K562 (cell line): ENCODE measurements at regions not wholly inside any gene's neighbourhood (a gene's known extent, or its start where the extent isn't known, plus 50 kb on each side); places are given as distances from the start of the nearest gene placed in this dataset.

Source experiments
- ATAC-seq: fragments of 200-7000 bp; cut with Tn5 transposase; 3 replicates; pipeline ENCODE4 v1.9.1; 2020; ENCODE audit warnings: moderate library complexity
- BruUV-seq: library from RNA; stranded (reverse); fragments of 400-500 nt; replicated peaks from 2 replicates; lab custom pipeline; 2021; lab: Mats Ljungman, UMichigan
- CTCF ChIA-PET: fragments of 300-600 bp; formaldehyde crosslinking; extraction: SDS; loops from one replicate; lab custom pipeline; 2021; ENCODE audit warnings: low intra/inter-chr PET ratio; lab: Yijun Ruan, JAX
- POLR2A ChIA-PET: fragments of 300-600, 350-650 bp; sonication (Branson Sonifier 250); formaldehyde crosslinking; extraction: SDS; loops from one replicate; lab custom pipeline; 2021; ENCODE audit warnings: antibody characterized with exemption, inconsistent platforms; lab: Yijun Ruan, JAX
- DNase-seq, 4 experiments: peaks; one replicate each; pipeline versions ENCODE4 v3.0.0 to v3.0.0-alpha.2; 2011 to 2018; ENCODE audit warnings: low spot score in 3 of 4, mixed read lengths in 3 of 4; ENCODE audit errors: extremely low read depth in 1 of 4
- FAIRE-seq: peaks from 2 replicates; lab custom pipeline; 2011; peaks lifted over from hg19 to GRCh38; lab: Jason Lieb, UNC
- H2AFZ ChIP-seq: 2 replicates; pipeline ENCODE4 v1.6.0; 2011; ENCODE audit warnings: low read depth, low read length, control low read depth, inconsistent platforms
- H3K27ac ChIP-seq: fragments of 200-600 bp; 3 replicates; pipeline ENCODE4 v1.8.0; 2011; ENCODE audit warnings: low read depth, mild to moderate bottlenecking, control low read depth, inconsistent platforms, low read length, moderate library complexity, mixed read lengths; ENCODE audit errors: extremely low read depth
- H3K27me3 ChIP-seq, 2 experiments: fragments of 300-600 bp in 1 of 2; 2 replicates in 1 of 2; 3 replicates in 1 of 2; pipeline versions ENCODE4 v1.6.0 to v1.8.0; 2011; ENCODE audit warnings: inconsistent platforms in 2 of 2, low read length in 2 of 2, mild to moderate bottlenecking in 1 of 2, mixed read lengths in 1 of 2, moderate library complexity in 1 of 2; ENCODE audit not compliant: control insufficient read depth in 2 of 2, insufficient read depth in 2 of 2
- H3K36me3 ChIP-seq: fragments of 300-600 bp; 3 replicates; pipeline ENCODE4 v1.8.0; 2011; ENCODE audit warnings: mild to moderate bottlenecking, low read length, inconsistent platforms; ENCODE audit not compliant: control insufficient read depth, insufficient read depth
- H3K4me1 ChIP-seq, 2 experiments: fragments of 200-600 bp in 1 of 2; replicated peaks in 1 of 2; 2 replicates in 1 of 2; 3 replicates in 1 of 2; pipeline versions ENCODE4 v1.5.1 to v1.8.0; 2011; ENCODE audit warnings: inconsistent platforms in 2 of 2, low read length in 2 of 2, mild to moderate bottlenecking in 1 of 2, mixed read lengths in 1 of 2, moderate library complexity in 1 of 2; ENCODE audit not compliant: control insufficient read depth in 2 of 2, insufficient read depth in 2 of 2
- H3K4me2 ChIP-seq: 2 replicates; pipeline ENCODE4 v1.6.1; 2011; ENCODE audit warnings: low read length, control low read depth, inconsistent platforms, mixed read lengths; ENCODE audit not compliant: insufficient read depth
- H3K4me3 ChIP-seq: fragments of 200-600 bp; sonication (generic), shearing (Covaris generic); 2 replicates; pipeline ENCODE4 v1.5.1; 2016; ENCODE audit warnings: control low read depth, inconsistent platforms
- H3K79me2 ChIP-seq: fragments of 200-600 bp; 3 replicates; pipeline ENCODE4 v1.8.0; 2011; ENCODE audit warnings: low read length, inconsistent platforms; ENCODE audit not compliant: control insufficient read depth, insufficient read depth
- H3K9ac ChIP-seq, 2 experiments: 2 replicates each; pipeline versions ENCODE4 v1.6.0 to v1.6.1; 2011; ENCODE audit warnings: low read depth in 2 of 2, low read length in 2 of 2, control low read depth in 1 of 2, inconsistent platforms in 1 of 2, mild to moderate bottlenecking in 1 of 2, mixed read lengths in 1 of 2; ENCODE audit not compliant: insufficient read depth in 1 of 2
- H3K9me1 ChIP-seq: one replicate; pipeline ENCODE4 v1.6.0; 2011; ENCODE audit warnings: inconsistent platforms, mild to moderate bottlenecking, low read length, moderate library complexity; ENCODE audit not compliant: control insufficient read depth, insufficient read depth
- H3K9me3 ChIP-seq: replicated peaks from 2 replicates; pipeline ENCODE4 v1.5.1; 2011; ENCODE audit warnings: low read depth, low read length, inconsistent platforms; ENCODE audit not compliant: control insufficient read depth, insufficient read depth
- H4K20me1 ChIP-seq: replicated peaks from 2 replicates; pipeline ENCODE4 v1.6.1; 2011; ENCODE audit warnings: low read length, inconsistent platforms, mixed read lengths; ENCODE audit not compliant: control insufficient read depth, insufficient read depth
- ARID2 ChIP-seq: fragments of 450-650 bp; IDR thresholded peaks from 2 replicates; pipeline ENCODE4 v1.6.1; 2017; ENCODE audit warnings: antibody characterized with exemption, mild to moderate bottlenecking
- BCOR ChIP-seq: fragments of 450-650 bp; IDR thresholded peaks from 2 replicates; pipeline ENCODE4 v1.6.1; 2016
- HNRNPUL1 ChIP-seq: fragments of 200-400 bp; formaldehyde crosslinking; IDR thresholded peaks from 2 replicates; pipeline ENCODE4 v1.6.1; 2017; ENCODE audit warnings: low read length
- IFI16 ChIP-seq: fragments of 250-450 bp; sonication (Bioruptor Pico); IDR thresholded peaks from 2 replicates; pipeline ENCODE4 v2.1.2; 2022; ENCODE audit warnings: mild to moderate bottlenecking, inconsistent platforms
- KLF13 ChIP-seq: fragments of 450-650 bp; IDR thresholded peaks from 2 replicates; pipeline ENCODE4 v1.6.1; 2016; ENCODE audit warnings: missing genetic modification characterization, low read depth, mild to moderate bottlenecking, missing compliant biosample characterization, moderate library complexity, borderline replicate concordance
- SMARCE1 ChIP-seq: fragments of 450-650 bp; IDR thresholded peaks from 2 replicates; pipeline ENCODE4 v1.7.1; 2016; ENCODE audit warnings: mild to moderate bottlenecking
- U2AF1 ChIP-seq: fragments of 200-400 bp; formaldehyde crosslinking; optimal IDR thresholded peaks from 2 replicates; pipeline ENCODE3; 2017; ENCODE audit warnings: mild to moderate bottlenecking, low read depth, low read length, moderate library complexity
- XRCC5 ChIP-seq: fragments of 200-400 bp; formaldehyde crosslinking; IDR thresholded peaks from 2 replicates; pipeline ENCODE4 v1.6.1; 2017; ENCODE audit warnings: low read depth, mild to moderate bottlenecking, low read length
- ZNF232 ChIP-seq: sonication (generic); formaldehyde crosslinking; IDR thresholded peaks from 2 replicates; pipeline ENCODE4 v1.8.0; 2022; ENCODE audit warnings: mild to moderate bottlenecking, missing genetic modification reagents
- ZNF41 ChIP-seq: fragments of 250-450 bp; sonication (Bioruptor Pico); conservative IDR thresholded peaks from 2 replicates; pipeline ENCODE4 v1.4.0; 2020; ENCODE audit warnings: mild to moderate bottlenecking
- WGBS: fragments of 100-300 bp; shearing (Covaris generic); methylation state at CpG from one replicate; pipeline ENCODE4 v1.1.6; 2016; ENCODE audit warnings: low coverage, mixed read lengths; ENCODE audit not compliant: insufficient coverage; ENCODE audit errors: missing lambda C conversion rate; 5-methylcytosine and 5-hydroxymethylcytosine counted together
- in situ Hi-C: fragments of 300-500 bp; cut with MboI; formaldehyde crosslinking; loops from 4 replicates; pipeline ENCODE4 v1.15.0; 2018; ENCODE audit warnings: inconsistent platforms, mixed read lengths
- intact Hi-C: fragments of 100-400 bp; cut with micrococcal nuclease; formaldehyde crosslinking; loops from 2 replicates; pipeline ENCODE4 v1.14.2; 2022
- TF ChIP-seq, protein P1 (sequence below): fragments of 200-400 bp; formaldehyde crosslinking; IDR thresholded peaks from 2 replicates; pipeline ENCODE4 v1.6.1; 2017; ENCODE audit warnings: mild to moderate bottlenecking, low read depth, low read length, moderate library complexity
- TF ChIP-seq, protein P2 (sequence below): fragments of 250-450 bp; sonication (Bioruptor Pico); IDR thresholded peaks from 2 replicates; pipeline ENCODE4 v1.4.0; 2020; ENCODE audit warnings: mild to moderate bottlenecking, moderate library complexity

DNA sequence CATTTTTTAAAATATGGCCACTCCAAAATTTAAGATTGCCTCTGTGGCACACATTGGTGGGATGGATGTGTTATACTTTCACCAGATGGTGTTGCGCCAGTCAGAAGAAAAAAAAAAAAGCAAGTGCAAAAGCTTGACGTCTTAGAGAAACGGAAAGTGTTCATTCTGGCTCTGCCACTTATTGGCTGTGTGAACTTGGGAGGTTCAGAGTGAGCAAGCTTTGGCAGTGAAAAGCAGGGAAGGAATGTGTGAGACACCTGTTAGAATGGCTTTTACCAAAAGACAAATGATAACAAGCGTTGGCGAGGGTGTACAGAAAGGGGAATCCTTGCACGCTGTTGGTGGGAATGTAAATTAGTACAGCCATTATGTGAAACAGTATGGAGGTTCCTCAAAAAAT lies 298.0 kb downstream of the TMEM114 start:
- ChIA-PET POLR2A (interaction anchor here (0.6 kb wide), 1 partner anchor 64 kb away, joined by 3 read pairs; no protein-coding TSS in a partner anchor), CTCF (no interaction called here)
- FAIRE-seq = no peak
- DNase-seq = no peak
- in situ Hi-C loops = no loop called here
- peaks cover 0 to 9% of the 10 kb centered on the region in 2 experiments; a peak in 3 of 5 replicates for H3K27me3 ChIP-seq
- no peak overlapping the region for H3K27ac ChIP-seq
- WGBS = 0% methylated on average over 6 of the region's 6 CpGs
- no peak for ATAC-seq
- H2AFZ ChIP-seq = no peak overlapping the region
- intact Hi-C loops = no loop called here
- H3K4me1 ChIP-seq = no peaks in the 10 kb centered on the region
- H3K9me1 ChIP-seq = no peaks in the 10 kb centered on the region
- no peak for TF ChIP-seq HNRNPUL1
- no peak for TF ChIP-seq IFI16
- no peak for TF ChIP-seq ZNF232 (CRISPR knock-in tag)
- TF ChIP-seq SMARCE1 = no peak
- no peak for TF ChIP-seq KLF13 (tag)
- TF ChIP-seq BCOR = no peak
- no peak for TF ChIP-seq XRCC5
- no peaks in the 10 kb centered on the region for H3K9me3 ChIP-seq
- no peak overlapping the region for H3K4me2 ChIP-seq
- H3K4me3 ChIP-seq = no peak overlapping the region
- no peaks in the 10 kb centered on the region for H3K36me3 ChIP-seq
- no peaks in the 10 kb centered on the region for H4K20me1 ChIP-seq
- no TSS peak for BruUV-seq
- no peak overlapping the region for H3K9ac ChIP-seq
- no peaks in the 10 kb centered on the region for H3K79me2 ChIP-seq

DNA sequence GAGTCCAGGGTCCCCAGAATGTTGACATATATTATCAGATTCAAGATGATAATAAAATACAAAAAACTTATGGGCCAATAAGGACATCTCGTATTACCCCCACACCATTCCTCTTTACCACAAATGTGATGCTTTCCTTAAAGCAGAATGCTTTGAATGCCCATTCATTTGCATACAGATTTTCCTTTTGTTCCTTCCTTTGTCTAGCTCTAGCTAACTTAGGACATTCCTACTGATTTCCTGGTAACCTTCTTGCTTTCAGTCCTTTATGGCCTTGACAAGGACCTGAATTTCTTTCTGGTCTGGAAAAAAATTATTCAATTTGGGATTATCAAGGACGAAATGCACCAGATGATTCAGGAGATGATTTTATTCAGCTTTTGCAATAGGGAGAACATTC lies 304.0 kb downstream of the TMEM114 start:
- DNase-seq = no peak
- no peaks in the 10 kb centered on the region for H3K79me2 ChIP-seq
- H3K4me2 ChIP-seq = no peak overlapping the region
- ChIA-PET POLR2A (interaction anchor here (0.5 kb wide), 1 partner anchor 226 kb away, joined by 3 read pairs; no protein-coding TSS in a partner anchor), CTCF (no interaction called here)
- no peaks in the 10 kb centered on the region for H3K9me1 ChIP-seq
- H2AFZ ChIP-seq = no peak overlapping the region
- intact Hi-C loops (no loop called here), in situ Hi-C loops (no loop called here)
- no peak for FAIRE-seq
- H4K20me1 ChIP-seq = no peaks in the 10 kb centered on the region; the same call in 1 of the 2 replicates
- no TSS peak for BruUV-seq
- H3K36me3 ChIP-seq = no peaks in the 10 kb centered on the region
- 0% methylated on average over 2 of the region's 2 CpGs for WGBS
- no peak overlapping the region for H3K9ac ChIP-seq
- H3K27ac ChIP-seq = no peak overlapping the region
- no peak overlapping the region for H3K4me3 ChIP-seq
- ATAC-seq = no peak
- no peaks in the 10 kb centered on the region for H3K9me3 ChIP-seq
- H3K4me1 ChIP-seq = no peaks in the 10 kb centered on the region
- H3K27me3 ChIP-seq = peaks cover 0 to 4% of the 10 kb centered on the region in 2 experiments; a peak in 2 of 5 replicates
- TF ChIP-seq, protein P1, sequence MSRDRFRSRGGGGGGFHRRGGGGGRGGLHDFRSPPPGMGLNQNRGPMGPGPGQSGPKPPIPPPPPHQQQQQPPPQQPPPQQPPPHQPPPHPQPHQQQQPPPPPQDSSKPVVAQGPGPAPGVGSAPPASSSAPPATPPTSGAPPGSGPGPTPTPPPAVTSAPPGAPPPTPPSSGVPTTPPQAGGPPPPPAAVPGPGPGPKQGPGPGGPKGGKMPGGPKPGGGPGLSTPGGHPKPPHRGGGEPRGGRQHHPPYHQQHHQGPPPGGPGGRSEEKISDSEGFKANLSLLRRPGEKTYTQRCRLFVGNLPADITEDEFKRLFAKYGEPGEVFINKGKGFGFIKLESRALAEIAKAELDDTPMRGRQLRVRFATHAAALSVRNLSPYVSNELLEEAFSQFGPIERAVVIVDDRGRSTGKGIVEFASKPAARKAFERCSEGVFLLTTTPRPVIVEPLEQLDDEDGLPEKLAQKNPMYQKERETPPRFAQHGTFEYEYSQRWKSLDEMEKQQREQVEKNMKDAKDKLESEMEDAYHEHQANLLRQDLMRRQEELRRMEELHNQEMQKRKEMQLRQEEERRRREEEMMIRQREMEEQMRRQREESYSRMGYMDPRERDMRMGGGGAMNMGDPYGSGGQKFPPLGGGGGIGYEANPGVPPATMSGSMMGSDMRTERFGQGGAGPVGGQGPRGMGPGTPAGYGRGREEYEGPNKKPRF = no peak
- no peak for TF ChIP-seq U2AF1
- no peak for TF ChIP-seq ZNF41 (CRISPR knock-in tag)
- no peak for TF ChIP-seq ARID2
- TF ChIP-seq, protein P2, sequence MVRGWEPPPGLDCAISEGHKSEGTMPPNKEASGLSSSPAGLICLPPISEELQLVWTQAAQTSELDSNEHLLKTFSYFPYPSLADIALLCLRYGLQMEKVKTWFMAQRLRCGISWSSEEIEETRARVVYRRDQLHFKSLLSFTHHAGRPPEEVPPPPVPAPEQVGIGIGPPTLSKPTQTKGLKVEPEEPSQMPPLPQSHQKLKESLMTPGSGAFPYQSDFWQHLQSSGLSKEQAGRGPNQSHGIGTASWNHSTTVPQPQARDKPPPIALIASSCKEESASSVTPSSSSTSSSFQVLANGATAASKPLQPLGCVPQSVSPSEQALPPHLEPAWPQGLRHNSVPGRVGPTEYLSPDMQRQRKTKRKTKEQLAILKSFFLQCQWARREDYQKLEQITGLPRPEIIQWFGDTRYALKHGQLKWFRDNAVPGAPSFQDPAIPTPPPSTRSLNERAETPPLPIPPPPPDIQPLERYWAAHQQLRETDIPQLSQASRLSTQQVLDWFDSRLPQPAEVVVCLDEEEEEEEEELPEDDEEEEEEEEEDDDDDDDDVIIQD (CRISPR knock-in tag) = no peak
